BJ (cell line): ENCODE measurements at regions not wholly inside any gene's neighbourhood (a gene's known extent, or its start where the extent isn't known, plus 50 kb on each side); places are given as distances from the start of the nearest gene placed in this dataset.

Experiments used
- CTCF ChIA-PET: fragments of 350-600 bp; formaldehyde crosslinking; extraction: SDS; loops from one replicate; lab custom pipeline; 2021; ENCODE audit warnings: antibody characterized with exemption, inconsistent platforms; lab: Yijun Ruan, JAX
- POLR2A ChIA-PET: fragments of 300-600 bp; sonication (Branson Sonifier 250); formaldehyde crosslinking; extraction: SDS; loops from one replicate; lab custom pipeline; 2021; ENCODE audit warnings: antibody characterized with exemption; lab: Charles Lee
- DNase-seq: peaks from one replicate; pipeline ENCODE4 v3.0.0-alpha.2; 2011; ENCODE audit warnings: low read depth
- H3K27me3 ChIP-seq: 2 replicates; pipeline ENCODE4 v1.6.0; 2011; ENCODE audit warnings: low read length; ENCODE audit not compliant: control insufficient read depth, insufficient read depth
- H3K36me3 ChIP-seq: 2 replicates; pipeline ENCODE4 v1.5.1; 2011; ENCODE audit warnings: low read length; ENCODE audit not compliant: control insufficient read depth, insufficient read depth
- H3K4me3 ChIP-seq: 2 replicates; pipeline ENCODE4 v1.5.1; 2011; ENCODE audit warnings: low read depth, mild to moderate bottlenecking, control low read depth, low read length
- TF ChIP-seq, protein P1 (sequence below): IDR thresholded peaks from 2 replicates; pipeline ENCODE4 v1.5.1; 2011; ENCODE audit warnings: low read depth, mild to moderate bottlenecking, control low read depth, inconsistent platforms, low read length, moderate library complexity; ENCODE audit not compliant: insufficient read depth

DNA sequence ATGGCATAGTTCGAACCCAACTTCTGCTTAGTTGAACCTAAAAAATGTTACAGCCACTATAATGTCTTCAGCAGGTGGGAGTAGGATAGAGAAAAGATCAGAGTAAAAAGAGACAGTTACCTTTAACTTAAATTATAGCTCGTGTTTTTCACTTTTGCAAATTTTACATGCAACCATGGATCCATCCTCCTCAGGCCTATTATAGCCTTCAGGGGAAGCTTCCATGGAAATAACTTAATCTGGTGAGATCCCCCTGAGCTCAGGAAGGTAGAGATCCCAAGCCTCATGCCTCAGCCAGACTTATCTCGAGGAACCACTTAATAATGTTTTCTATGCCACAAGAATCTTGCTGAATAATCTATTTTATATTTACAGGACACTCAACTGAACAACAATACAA lies 159.4 kb upstream of the FAM3C start:
- DNase-seq, result no peak
- TF ChIP-seq, protein P1, sequence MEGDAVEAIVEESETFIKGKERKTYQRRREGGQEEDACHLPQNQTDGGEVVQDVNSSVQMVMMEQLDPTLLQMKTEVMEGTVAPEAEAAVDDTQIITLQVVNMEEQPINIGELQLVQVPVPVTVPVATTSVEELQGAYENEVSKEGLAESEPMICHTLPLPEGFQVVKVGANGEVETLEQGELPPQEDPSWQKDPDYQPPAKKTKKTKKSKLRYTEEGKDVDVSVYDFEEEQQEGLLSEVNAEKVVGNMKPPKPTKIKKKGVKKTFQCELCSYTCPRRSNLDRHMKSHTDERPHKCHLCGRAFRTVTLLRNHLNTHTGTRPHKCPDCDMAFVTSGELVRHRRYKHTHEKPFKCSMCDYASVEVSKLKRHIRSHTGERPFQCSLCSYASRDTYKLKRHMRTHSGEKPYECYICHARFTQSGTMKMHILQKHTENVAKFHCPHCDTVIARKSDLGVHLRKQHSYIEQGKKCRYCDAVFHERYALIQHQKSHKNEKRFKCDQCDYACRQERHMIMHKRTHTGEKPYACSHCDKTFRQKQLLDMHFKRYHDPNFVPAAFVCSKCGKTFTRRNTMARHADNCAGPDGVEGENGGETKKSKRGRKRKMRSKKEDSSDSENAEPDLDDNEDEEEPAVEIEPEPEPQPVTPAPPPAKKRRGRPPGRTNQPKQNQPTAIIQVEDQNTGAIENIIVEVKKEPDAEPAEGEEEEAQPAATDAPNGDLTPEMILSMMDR, result no peak
- Histone ChIP-seq H3K27me3 (no peaks in the 10 kb centered on the region), H3K36me3 (no peaks in the 10 kb centered on the region), H3K4me3 (no peak overlapping the region)
- ChIA-PET CTCF (interaction anchor here (1.0 kb wide), 1 partner anchor 189 kb away, joined by 4 read pairs; no protein-coding TSS in a partner anchor), POLR2A (no interaction called here)

DNA sequence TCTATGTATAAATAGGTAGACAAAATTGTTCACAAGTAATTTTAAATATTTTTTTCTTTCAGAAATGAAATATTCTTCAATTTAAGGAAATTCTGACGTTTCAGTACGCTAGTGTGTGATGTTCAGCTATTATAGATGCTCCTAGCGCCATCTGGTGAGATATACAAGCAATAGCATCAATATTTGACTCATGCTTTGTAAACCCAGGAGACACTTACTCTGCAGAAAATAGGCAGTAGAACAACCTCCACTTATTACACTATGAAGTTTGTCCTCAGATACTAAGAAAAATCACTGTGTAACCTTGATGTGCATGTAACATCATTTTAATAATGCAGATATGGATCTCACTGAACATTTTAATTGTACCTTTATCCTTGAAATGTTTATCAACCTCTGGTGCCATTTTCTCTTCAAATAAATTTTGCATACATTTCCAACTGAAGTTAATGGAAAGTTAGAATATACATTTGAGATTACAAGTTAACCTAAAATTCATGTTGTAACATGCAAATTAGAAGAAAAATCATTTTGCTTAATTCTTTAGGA lies 151.5 kb upstream of the FAM3C start:
- no peak for DNase-seq
- Histone ChIP-seq H3K27me3 (no peaks in the 10 kb centered on the region), H3K4me3 (no peak overlapping the region), H3K36me3 (no peaks in the 10 kb centered on the region)
- POLR2A ChIA-PET, result no interaction called here
- CTCF ChIA-PET, result interaction anchor here (0.7 to 3.8 kb wide), 12 partner anchors 10 to 411 kb away, joined by 3 to 57 read pairs (median 4); no protein-coding TSS in a partner anchor
- TF ChIP-seq, protein P1, result peak; percentile 68

DNA sequence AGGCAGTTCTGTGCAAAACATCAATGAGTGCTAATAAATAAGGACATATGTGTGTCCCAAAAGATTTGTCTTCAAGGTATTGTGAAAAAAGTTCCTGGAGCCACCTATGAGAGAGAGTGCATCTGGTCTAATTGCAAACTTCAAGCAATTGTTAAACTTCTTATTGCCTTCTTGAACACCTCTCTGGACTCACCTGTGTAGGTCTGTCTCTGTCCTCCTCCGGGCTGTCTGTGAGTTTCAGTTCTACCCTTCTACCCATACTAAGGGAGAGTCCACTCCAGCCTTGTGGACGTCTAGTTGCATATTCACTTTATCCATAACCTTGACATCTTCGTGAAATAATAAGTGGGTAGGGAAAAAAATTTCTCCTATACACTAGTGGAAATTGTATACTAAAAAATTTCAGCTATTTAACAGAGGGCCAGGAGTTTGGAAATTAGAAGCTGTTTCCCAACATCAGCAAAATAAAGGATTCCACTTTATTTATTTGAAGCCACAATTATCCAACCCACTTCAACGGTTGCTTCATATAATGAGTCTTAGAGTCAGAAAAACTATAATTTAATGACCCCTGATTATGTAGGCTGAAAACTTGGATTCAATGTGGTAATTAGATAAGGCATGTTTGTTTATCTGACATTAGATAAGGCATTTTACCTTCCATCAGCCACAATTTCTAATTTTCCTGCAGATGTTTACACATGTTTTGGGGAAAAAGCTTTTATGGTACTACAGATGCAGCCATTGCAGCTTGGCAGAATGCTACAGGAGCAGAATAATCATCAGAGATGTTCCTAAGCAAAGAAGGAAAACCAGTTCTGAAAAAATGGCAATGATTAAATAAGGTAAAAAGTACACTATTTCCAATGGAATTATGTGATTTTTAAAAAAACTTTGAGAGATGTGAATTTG lies 150.8 kb upstream of the FAM3C start:
- H3K4me3 ChIP-seq, result no peak overlapping the region
- ChIA-PET POLR2A (no interaction called here), CTCF (interaction anchor here (0.6 to 3.8 kb wide), 13 partner anchors 10 to 410 kb away, joined by 3 to 57 read pairs (median 4); no protein-coding TSS in a partner anchor)
- no peak for DNase-seq
- no peaks in the 10 kb centered on the region for H3K27me3 ChIP-seq
- H3K36me3 ChIP-seq, result no peaks in the 10 kb centered on the region
- TF ChIP-seq, protein P1, result no peak

DNA sequence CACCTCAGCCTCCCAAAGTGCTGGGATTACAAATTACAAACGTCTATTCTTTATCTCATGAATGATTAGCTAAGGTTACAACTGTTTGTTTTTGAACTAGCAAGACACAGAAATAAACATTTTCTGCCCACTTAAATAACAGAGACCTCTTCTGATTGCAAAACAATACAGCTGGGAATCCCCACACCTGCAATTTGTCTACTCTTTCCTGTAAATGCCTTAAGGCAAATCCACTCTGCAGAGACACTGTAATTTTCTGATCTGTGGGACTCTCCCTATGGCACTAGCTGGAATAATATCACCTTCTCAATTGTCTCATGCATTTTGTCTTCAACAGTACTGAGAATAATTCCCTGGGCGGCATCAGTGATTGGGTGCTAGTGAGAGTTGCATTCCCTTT lies 149.3 kb upstream of the FAM3C start:
- Histone ChIP-seq H3K4me3 (no peak overlapping the region), H3K27me3 (no peaks in the 10 kb centered on the region), H3K36me3 (no peaks in the 10 kb centered on the region)
- CTCF ChIA-PET, result interaction anchor here (0.7 to 1.5 kb wide), 6 partner anchors 149 to 449 kb away, joined by 3 to 14 read pairs (median 3); partner anchors contain the start of gene FAM3C
- TF ChIP-seq, protein P1, result no peak
- POLR2A ChIA-PET, result no interaction called here
- DNase-seq, result no peak

DNA sequence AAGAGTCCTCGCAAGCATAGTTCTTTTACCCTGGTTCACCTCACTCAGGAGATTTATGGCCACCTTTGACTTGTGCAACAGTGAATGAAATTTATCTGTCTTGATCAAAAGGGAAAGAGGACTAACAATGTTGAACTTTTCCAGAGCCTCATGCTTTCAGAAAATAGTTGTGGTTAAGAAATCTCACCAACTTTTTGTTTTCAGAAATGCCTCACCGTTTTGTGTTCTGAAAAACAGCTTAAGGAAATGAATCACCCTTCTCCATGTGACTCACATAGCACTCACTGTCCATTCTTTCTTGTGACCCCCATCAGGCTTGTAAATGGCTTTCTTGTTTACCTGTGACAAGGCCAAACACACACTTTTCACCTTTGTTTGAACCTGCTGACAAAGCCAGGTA lies 148.6 kb upstream of the FAM3C start:
- TF ChIP-seq, protein P1, result no peak
- Histone ChIP-seq H3K27me3 (no peaks in the 10 kb centered on the region), H3K36me3 (no peaks in the 10 kb centered on the region), H3K4me3 (no peak overlapping the region)
- peak; percentile 92 for DNase-seq
- CTCF ChIA-PET, result interaction anchor here (0.7 to 1.5 kb wide), 6 partner anchors 30 to 450 kb away, joined by 3 to 14 read pairs (median 3); no protein-coding TSS in a partner anchor
- POLR2A ChIA-PET, result no interaction called here
